RWPE1 (cell line): ENCODE measurements at regions not wholly inside any gene's neighbourhood (a gene's known extent, or its start where the extent isn't known, plus 50 kb on each side); places are given as distances from the start of the nearest gene placed in this dataset.

Source experiments
- CTCF ChIA-PET: fragments of 350-600 bp; sonication (Branson Sonifier 250); formaldehyde crosslinking; extraction: SDS; loops from one replicate; lab custom pipeline; 2021; lab: Yijun Ruan, JAX
- POLR2A ChIA-PET: fragments of 400-600 bp; formaldehyde crosslinking; extraction: SDS; loops from one replicate; lab custom pipeline; 2020; ENCODE audit warnings: antibody characterized with exemption; ENCODE audit not compliant: low non-redundant PET; lab: Yijun Ruan, JAX
- DNase-seq: peaks from one replicate; pipeline ENCODE4 v3.0.0; 2012; ENCODE audit warnings: low spot score
- H3K27ac ChIP-seq: fragments of 450-650 bp; 2 replicates; pipeline ENCODE4 v1.5.1; 2017
- CTCF ChIP-seq: fragments of 450-650 bp; conservative IDR thresholded peaks from 2 replicates; pipeline ENCODE4 v1.5.1; 2017; ENCODE audit warnings: low read depth, mild to moderate bottlenecking

- no peak for TF ChIP-seq CTCF
- POLR2A ChIA-PET = no interaction called here
- CTCF ChIA-PET = no interaction called here
- no peak for DNase-seq
- no peak overlapping the region for H3K27ac ChIP-seq
Observed at GRCh38 chr2:8587251-8587791, 94.5 kb upstream of the ID2 start.

GRCh38 chr2:8587920-8588830 lies 93.7 kb upstream of the ID2 start:
- ChIA-PET POLR2A (no interaction called here), CTCF (no interaction called here)
- no peak for TF ChIP-seq CTCF
- no peak for DNase-seq
- no peak overlapping the region for H3K27ac ChIP-seq

GRCh38 chr2:8588831-8589191 lies 93.0 kb upstream of the ID2 start:
- DNase-seq = no peak
- TF ChIP-seq CTCF = no peak
- ChIA-PET POLR2A (no interaction called here), CTCF (no interaction called here)
- H3K27ac ChIP-seq = no peak overlapping the region

GRCh38 chr2:8589721-8590120 lies 92.1 kb upstream of the ID2 start:
- TF ChIP-seq CTCF = no peak
- CTCF ChIA-PET = no interaction called here
- POLR2A ChIA-PET = no interaction called here
- no peak for DNase-seq
- no peak overlapping the region for H3K27ac ChIP-seq

GRCh38 chr2:8590938-8591337 lies 90.9 kb upstream of the ID2 start:
- TF ChIP-seq CTCF = no peak
- DNase-seq = no peak
- POLR2A ChIA-PET = no interaction called here
- CTCF ChIA-PET = interaction anchor here (0.6 kb wide), 1 partner anchor 38 kb away, joined by 4 read pairs; no protein-coding TSS in a partner anchor
- no peak overlapping the region for H3K27ac ChIP-seq

GRCh38 chr2:8592736-8593135 lies 89.1 kb upstream of the ID2 start:
- DNase-seq = no peak
- no peak for TF ChIP-seq CTCF
- H3K27ac ChIP-seq = no peak overlapping the region
- CTCF ChIA-PET = no interaction called here
- POLR2A ChIA-PET = interaction anchor here (0.6 kb wide), 1 partner anchor 29 kb away, joined by 3 read pairs; no protein-coding TSS in a partner anchor
